ENCODE measurements at regions not wholly inside any gene's neighbourhood (a gene's known extent, or its start where the extent isn't known, plus 50 kb on each side); places are given as distances from the start of the nearest gene placed in this dataset.

DNA sequence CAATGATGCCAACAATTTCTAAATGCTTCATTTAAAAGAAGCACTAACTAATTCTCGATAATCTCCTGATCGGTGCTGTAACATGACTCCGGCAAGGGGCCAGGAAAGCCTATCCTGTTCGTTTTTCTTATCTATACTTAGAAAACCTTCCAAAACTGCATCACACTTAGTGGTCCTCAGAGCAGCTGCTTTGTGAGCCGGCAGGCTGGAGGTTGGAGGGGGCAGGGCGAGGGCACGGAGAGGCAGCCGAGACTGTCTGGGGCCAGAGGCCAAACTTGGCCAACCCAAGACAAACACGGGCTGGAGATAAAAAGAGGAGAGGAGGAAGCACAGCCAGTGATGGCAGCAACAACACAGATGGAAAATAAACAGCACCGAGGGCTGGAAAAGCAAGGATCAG is 455.7 kb downstream of the BCOR start:
- Histone ChIP-seq H2AFZ (ENCODE audit: low read depth, low read length, severe bottlenecking) (no peak overlapping the region), H3K4me3 (ENCODE audit: insufficient read depth, low read length, poor library complexity, severe bottlenecking) (no peak overlapping the region), H3K79me2 (ENCODE audit: insufficient read depth, low read length) (no peaks in the 10 kb centered on the region), H3K27me3 (ENCODE audit: low read length) (no peaks in the 10 kb centered on the region), H3K36me3 (ENCODE audit: low read length) (no peaks in the 10 kb centered on the region), H3K9me2 (replicated peaks; ENCODE audit: insufficient read depth, low read length) (no peaks in the 10 kb centered on the region), H3K9ac (ENCODE audit: low read length) (no peak overlapping the region), H3K27ac (ENCODE audit: low read depth, low read length) (no peak overlapping the region), H4K20me1 (ENCODE audit: low read depth, low read length) (no peaks in the 10 kb centered on the region), H3K4me2 (ENCODE audit: low read depth, low read length, poor library complexity, severe bottlenecking) (no peak overlapping the region), H3K9me3 (ENCODE audit: insufficient read depth, low read length) (no peaks in the 10 kb centered on the region), H3F3A (ENCODE audit: insufficient read depth) (no peaks in the 10 kb centered on the region)
- TF ChIP-seq EZH2phosphoT487 (conservative IDR thresholded peaks at IDR 0.05; ENCODE audit: low read length) = no peak
- TF ChIP-seq CTCF (IDR thresholded peaks at IDR 0.05; ENCODE audit: insufficient read depth, low read length, poor library complexity, severe bottlenecking) = no peak

DNA sequence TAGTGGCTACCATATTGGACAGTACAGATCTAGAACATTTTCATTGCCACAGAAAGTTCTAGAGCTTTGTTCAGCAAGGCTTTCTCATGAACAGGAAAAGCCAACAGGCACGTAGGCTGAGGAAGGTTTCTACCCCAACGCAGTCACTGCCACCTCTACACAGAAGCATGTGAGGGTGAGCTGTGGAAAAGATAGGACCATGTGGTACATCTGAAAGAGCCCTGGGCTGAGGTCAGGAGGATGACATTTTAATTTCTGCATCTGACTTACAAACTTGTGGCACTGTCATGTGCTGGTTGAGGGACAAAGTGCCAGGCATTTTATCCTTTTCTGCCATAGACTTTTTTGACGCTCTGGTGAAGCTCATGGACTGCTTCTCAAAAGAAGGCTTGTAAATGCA is 454.2 kb downstream of the BCOR start:
- Histone ChIP-seq H3F3A (ENCODE audit: insufficient read depth) (no peaks in the 10 kb centered on the region), H3K27ac (ENCODE audit: low read depth, low read length) (no peak overlapping the region)

GRCh38 chrX:39645178-39645895 is 452.4 kb downstream of the BCOR start:
- H3K79me2 ChIP-seq (ENCODE audit: insufficient read depth, low read length) = no peaks in the 10 kb centered on the region
- no peaks in the 10 kb centered on the region for H3K9me3 ChIP-seq (ENCODE audit: insufficient read depth, low read length)
- H3K27me3 ChIP-seq (ENCODE audit: low read length) = no peaks in the 10 kb centered on the region
- H2AFZ ChIP-seq (ENCODE audit: low read depth, low read length, severe bottlenecking) = no peak overlapping the region
- no peak overlapping the region for H3K9ac ChIP-seq (ENCODE audit: low read length)
- H3K27ac ChIP-seq (ENCODE audit: low read depth, low read length) = no peak overlapping the region
- H3K9me2 ChIP-seq (replicated peaks; ENCODE audit: insufficient read depth, low read length) = no peaks in the 10 kb centered on the region
- no peak overlapping the region for H3K4me3 ChIP-seq (ENCODE audit: insufficient read depth, low read length, poor library complexity, severe bottlenecking)
- H3F3A ChIP-seq (ENCODE audit: insufficient read depth) = no peaks in the 10 kb centered on the region
- TF ChIP-seq CTCF (IDR thresholded peaks at IDR 0.05; ENCODE audit: insufficient read depth, low read length, poor library complexity, severe bottlenecking) = no peak
- TF ChIP-seq EZH2phosphoT487 (conservative IDR thresholded peaks at IDR 0.05; ENCODE audit: low read length) = no peak
- H3K36me3 ChIP-seq (ENCODE audit: low read length) = no peaks in the 10 kb centered on the region
- no peaks in the 10 kb centered on the region for H4K20me1 ChIP-seq (ENCODE audit: low read depth, low read length)
- no peak overlapping the region for H3K4me2 ChIP-seq (ENCODE audit: low read depth, low read length, poor library complexity, severe bottlenecking)

More for the DNA sequence above, 454.2 kb downstream of the BCOR start:
- Histone ChIP-seq H3K9ac (ENCODE audit: low read length) (no peak overlapping the region), H2AFZ (ENCODE audit: low read depth, low read length, severe bottlenecking) (no peak overlapping the region), H3K36me3 (ENCODE audit: low read length) (no peaks in the 10 kb centered on the region), H3K9me2 (replicated peaks; ENCODE audit: insufficient read depth, low read length) (no peaks in the 10 kb centered on the region), H3K79me2 (ENCODE audit: insufficient read depth, low read length) (no peaks in the 10 kb centered on the region), H3K27me3 (ENCODE audit: low read length) (no peaks in the 10 kb centered on the region), H3K4me3 (ENCODE audit: insufficient read depth, low read length, poor library complexity, severe bottlenecking) (no peak overlapping the region), H3K9me3 (ENCODE audit: insufficient read depth, low read length) (no peaks in the 10 kb centered on the region), H4K20me1 (ENCODE audit: low read depth, low read length) (no peaks in the 10 kb centered on the region), H3K4me2 (ENCODE audit: low read depth, low read length, poor library complexity, severe bottlenecking) (no peak overlapping the region)
- TF ChIP-seq CTCF (IDR thresholded peaks at IDR 0.05; ENCODE audit: insufficient read depth, low read length, poor library complexity, severe bottlenecking) (no peak), EZH2phosphoT487 (conservative IDR thresholded peaks at IDR 0.05; ENCODE audit: low read length) (no peak)
